ENCODE measurements at regions not wholly inside any gene's neighbourhood (a gene's known extent, or its start where the extent isn't known, plus 50 kb on each side); places are given as distances from the start of the nearest gene placed in this dataset.

GRCh38 chr10:88114368-88114767 is 250.9 kb downstream of the PTEN start:
- in situ Hi-C loops (cut with MboI; ENCODE audit: low pct_unique_long_range_greater_than_20kb, low sequenced_read_pairs, unreplicated experiment) = no loop called here
- peak; percentile 70 for TF ChIP-seq CTCF (IDR thresholded peaks at IDR 0.05; ENCODE audit: extremely low read depth, insufficient read depth, missing control alignments)
- DNase-seq (ENCODE audit: low spot score) = no peak

- no peak for TF ChIP-seq CTCF (IDR thresholded peaks at IDR 0.05; ENCODE audit: extremely low read depth, insufficient read depth, missing control alignments)
- in situ Hi-C loops (cut with MboI; ENCODE audit: low pct_unique_long_range_greater_than_20kb, low sequenced_read_pairs, unreplicated experiment) = no loop called here
- DNase-seq (ENCODE audit: low spot score) = no peak
Observed at GRCh38 chr10:88115407-88115806, 252.0 kb downstream of the PTEN start.

GRCh38 chr10:88115968-88116367 is 252.5 kb downstream of the PTEN start:
- TF ChIP-seq CTCF (IDR thresholded peaks at IDR 0.05; ENCODE audit: extremely low read depth, insufficient read depth, missing control alignments) = no peak
- DNase-seq (ENCODE audit: low spot score) = no peak
- in situ Hi-C loops (cut with MboI; ENCODE audit: low pct_unique_long_range_greater_than_20kb, low sequenced_read_pairs, unreplicated experiment) = no loop called here

DNA sequence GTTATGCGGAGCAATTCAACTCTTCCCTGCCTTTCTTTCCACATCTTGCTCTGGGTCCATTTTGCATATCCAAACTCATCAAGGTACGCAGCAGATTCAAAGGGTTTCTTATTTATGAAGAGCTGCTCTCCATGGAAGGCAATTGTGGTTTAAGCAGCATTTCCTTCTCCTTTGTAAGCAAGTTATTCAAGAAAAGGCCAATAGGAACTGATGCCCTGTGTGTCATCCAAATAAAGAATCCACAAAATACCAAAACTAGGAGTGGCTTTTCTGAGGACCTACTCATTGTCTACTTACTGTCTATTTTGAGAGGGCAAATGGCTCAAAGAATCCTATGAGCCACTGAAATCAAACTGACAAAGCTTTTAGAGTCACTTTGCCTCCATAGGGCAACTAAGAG is 253.1 kb downstream of the PTEN start:
- DNase-seq (ENCODE audit: low spot score) = no peak
- TF ChIP-seq CTCF (IDR thresholded peaks at IDR 0.05; ENCODE audit: extremely low read depth, insufficient read depth, missing control alignments) = no peak
- in situ Hi-C loops (cut with MboI; ENCODE audit: low pct_unique_long_range_greater_than_20kb, low sequenced_read_pairs, unreplicated experiment) = no loop called here

GRCh38 chr10:88116971-88117626 is 253.7 kb downstream of the PTEN start:
- no peak for DNase-seq (ENCODE audit: low spot score)
- in situ Hi-C loops (cut with MboI; ENCODE audit: low pct_unique_long_range_greater_than_20kb, low sequenced_read_pairs, unreplicated experiment) = no loop called here
- TF ChIP-seq CTCF (IDR thresholded peaks at IDR 0.05; ENCODE audit: extremely low read depth, insufficient read depth, missing control alignments) = no peak

- DNase-seq (ENCODE audit: low spot score) = no peak
- in situ Hi-C loops (cut with MboI; ENCODE audit: low pct_unique_long_range_greater_than_20kb, low sequenced_read_pairs, unreplicated experiment) = no loop called here
- peak; percentile 33 for TF ChIP-seq CTCF (IDR thresholded peaks at IDR 0.05; ENCODE audit: extremely low read depth, insufficient read depth, missing control alignments)
Observed at GRCh38 chr10:88117869-88118632, 254.6 kb downstream of the PTEN start.
